H1 (cell line): ENCODE measurements at regions not wholly inside any gene's neighbourhood (a gene's known extent, or its start where the extent isn't known, plus 50 kb on each side); places are given as distances from the start of the nearest gene placed in this dataset.

Experiments
- CBX5 ChIP-seq: fragments of 300-800, 300-1000 bp; sonication (generic); IDR thresholded peaks from 2 replicates; pipeline ENCODE4 v1.7.1; 2016; ENCODE audit warnings: antibody characterized with exemption, low read length, low read depth
- CBX8 ChIP-seq: fragments of 300-800, 300-1000 bp; sonication (generic); IDR thresholded peaks from 2 replicates; pipeline ENCODE4 v1.7.1; 2016; ENCODE audit warnings: low read depth, low read length, borderline replicate concordance
- HDAC6 ChIP-seq: IDR thresholded peaks from one replicate; pipeline ENCODE4 v1.7.1; 2012; ENCODE audit warnings: low read depth, mild to moderate bottlenecking, inconsistent platforms, low read length, moderate library complexity
- KDM1A ChIP-seq: fragments of 200-600, 300-600 bp; sonication (generic); IDR thresholded peaks from 2 replicates; pipeline ENCODE4 v1.7.1; 2016; ENCODE audit warnings: mild to moderate bottlenecking, low read length, borderline replicate concordance
- KDM5A ChIP-seq: fragments of 200-600 bp; IDR thresholded peaks from 2 replicates; pipeline ENCODE4 v1.7.1; 2012; ENCODE audit warnings: mild to moderate bottlenecking, low read length, inconsistent platforms, mixed read lengths
- MAFK ChIP-seq: IDR thresholded peaks from 2 replicates; pipeline ENCODE4 v1.6.1; 2012; ENCODE audit warnings: low read depth, mild to moderate bottlenecking, improper control_type of control experiment, low read length
- POU5F1 ChIP-seq: IDR thresholded peaks from 2 replicates; pipeline ENCODE4 v1.6.1; 2011; ENCODE audit warnings: low read depth, mild to moderate bottlenecking, low read length, moderate library complexity
- RBBP5 ChIP-seq: IDR thresholded peaks from 2 replicates; pipeline ENCODE4 v1.7.1; 2012; ENCODE audit warnings: low read depth, mild to moderate bottlenecking, inconsistent platforms, low read length, moderate library complexity, borderline replicate concordance
- SP4 ChIP-seq: IDR thresholded peaks from 2 replicates; pipeline ENCODE4 v1.6.1; 2012; ENCODE audit warnings: low read length, inconsistent platforms
- TAF1 ChIP-seq: IDR thresholded peaks from 2 replicates; pipeline ENCODE4 v1.6.1; 2011; ENCODE audit warnings: mild to moderate bottlenecking, low read depth, low read length
- TF ChIP-seq, protein P1 (sequence below): fragments of 300-600 bp; sonication (generic); IDR thresholded peaks from 2 replicates; pipeline ENCODE4 v1.7.1; 2012; ENCODE audit warnings: low read length, moderate library complexity, mild to moderate bottlenecking, inconsistent platforms; ENCODE audit not compliant: insufficient replicate concordance
- TF ChIP-seq, protein P2 (sequence below): IDR thresholded peaks from 2 replicates; pipeline ENCODE4 v1.6.1; 2012; ENCODE audit warnings: inconsistent platforms

DNA sequence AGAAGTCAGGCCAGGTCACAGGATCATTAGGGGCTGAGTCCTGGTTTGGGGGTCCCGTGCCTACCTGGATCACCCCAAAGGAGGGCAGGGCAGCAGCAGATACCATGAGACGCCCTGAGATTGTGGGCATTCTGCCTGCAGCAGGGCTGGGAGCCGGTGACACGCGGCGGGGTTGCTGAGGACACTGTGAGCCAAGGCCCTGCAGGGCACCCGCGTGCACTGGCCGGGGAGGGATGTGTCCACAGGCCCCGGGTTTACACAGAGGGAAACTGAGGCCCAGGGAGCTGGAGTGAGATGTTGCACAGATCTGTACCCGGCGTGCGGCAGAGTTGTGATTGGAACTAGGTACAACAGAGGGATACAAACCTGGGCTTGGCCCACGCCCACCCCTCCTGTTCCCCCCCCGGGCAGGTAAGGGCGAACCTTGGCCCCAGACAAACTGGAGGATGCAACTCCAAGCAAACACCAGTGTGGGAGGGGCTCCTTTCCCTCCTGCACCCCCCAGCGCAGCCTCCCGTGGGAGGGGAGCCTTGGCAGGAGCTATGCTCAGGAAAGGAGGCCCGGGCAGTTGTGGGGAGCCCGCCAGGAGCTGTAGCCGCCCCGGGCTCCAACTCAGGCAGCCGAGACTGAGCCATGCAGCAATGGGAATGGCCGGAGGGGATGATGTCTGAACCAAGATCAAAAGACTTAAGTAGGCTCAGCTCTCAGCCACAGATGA, 91.3 kb downstream of the ENGASE start (continued):
- TF ChIP-seq, protein P1, sequence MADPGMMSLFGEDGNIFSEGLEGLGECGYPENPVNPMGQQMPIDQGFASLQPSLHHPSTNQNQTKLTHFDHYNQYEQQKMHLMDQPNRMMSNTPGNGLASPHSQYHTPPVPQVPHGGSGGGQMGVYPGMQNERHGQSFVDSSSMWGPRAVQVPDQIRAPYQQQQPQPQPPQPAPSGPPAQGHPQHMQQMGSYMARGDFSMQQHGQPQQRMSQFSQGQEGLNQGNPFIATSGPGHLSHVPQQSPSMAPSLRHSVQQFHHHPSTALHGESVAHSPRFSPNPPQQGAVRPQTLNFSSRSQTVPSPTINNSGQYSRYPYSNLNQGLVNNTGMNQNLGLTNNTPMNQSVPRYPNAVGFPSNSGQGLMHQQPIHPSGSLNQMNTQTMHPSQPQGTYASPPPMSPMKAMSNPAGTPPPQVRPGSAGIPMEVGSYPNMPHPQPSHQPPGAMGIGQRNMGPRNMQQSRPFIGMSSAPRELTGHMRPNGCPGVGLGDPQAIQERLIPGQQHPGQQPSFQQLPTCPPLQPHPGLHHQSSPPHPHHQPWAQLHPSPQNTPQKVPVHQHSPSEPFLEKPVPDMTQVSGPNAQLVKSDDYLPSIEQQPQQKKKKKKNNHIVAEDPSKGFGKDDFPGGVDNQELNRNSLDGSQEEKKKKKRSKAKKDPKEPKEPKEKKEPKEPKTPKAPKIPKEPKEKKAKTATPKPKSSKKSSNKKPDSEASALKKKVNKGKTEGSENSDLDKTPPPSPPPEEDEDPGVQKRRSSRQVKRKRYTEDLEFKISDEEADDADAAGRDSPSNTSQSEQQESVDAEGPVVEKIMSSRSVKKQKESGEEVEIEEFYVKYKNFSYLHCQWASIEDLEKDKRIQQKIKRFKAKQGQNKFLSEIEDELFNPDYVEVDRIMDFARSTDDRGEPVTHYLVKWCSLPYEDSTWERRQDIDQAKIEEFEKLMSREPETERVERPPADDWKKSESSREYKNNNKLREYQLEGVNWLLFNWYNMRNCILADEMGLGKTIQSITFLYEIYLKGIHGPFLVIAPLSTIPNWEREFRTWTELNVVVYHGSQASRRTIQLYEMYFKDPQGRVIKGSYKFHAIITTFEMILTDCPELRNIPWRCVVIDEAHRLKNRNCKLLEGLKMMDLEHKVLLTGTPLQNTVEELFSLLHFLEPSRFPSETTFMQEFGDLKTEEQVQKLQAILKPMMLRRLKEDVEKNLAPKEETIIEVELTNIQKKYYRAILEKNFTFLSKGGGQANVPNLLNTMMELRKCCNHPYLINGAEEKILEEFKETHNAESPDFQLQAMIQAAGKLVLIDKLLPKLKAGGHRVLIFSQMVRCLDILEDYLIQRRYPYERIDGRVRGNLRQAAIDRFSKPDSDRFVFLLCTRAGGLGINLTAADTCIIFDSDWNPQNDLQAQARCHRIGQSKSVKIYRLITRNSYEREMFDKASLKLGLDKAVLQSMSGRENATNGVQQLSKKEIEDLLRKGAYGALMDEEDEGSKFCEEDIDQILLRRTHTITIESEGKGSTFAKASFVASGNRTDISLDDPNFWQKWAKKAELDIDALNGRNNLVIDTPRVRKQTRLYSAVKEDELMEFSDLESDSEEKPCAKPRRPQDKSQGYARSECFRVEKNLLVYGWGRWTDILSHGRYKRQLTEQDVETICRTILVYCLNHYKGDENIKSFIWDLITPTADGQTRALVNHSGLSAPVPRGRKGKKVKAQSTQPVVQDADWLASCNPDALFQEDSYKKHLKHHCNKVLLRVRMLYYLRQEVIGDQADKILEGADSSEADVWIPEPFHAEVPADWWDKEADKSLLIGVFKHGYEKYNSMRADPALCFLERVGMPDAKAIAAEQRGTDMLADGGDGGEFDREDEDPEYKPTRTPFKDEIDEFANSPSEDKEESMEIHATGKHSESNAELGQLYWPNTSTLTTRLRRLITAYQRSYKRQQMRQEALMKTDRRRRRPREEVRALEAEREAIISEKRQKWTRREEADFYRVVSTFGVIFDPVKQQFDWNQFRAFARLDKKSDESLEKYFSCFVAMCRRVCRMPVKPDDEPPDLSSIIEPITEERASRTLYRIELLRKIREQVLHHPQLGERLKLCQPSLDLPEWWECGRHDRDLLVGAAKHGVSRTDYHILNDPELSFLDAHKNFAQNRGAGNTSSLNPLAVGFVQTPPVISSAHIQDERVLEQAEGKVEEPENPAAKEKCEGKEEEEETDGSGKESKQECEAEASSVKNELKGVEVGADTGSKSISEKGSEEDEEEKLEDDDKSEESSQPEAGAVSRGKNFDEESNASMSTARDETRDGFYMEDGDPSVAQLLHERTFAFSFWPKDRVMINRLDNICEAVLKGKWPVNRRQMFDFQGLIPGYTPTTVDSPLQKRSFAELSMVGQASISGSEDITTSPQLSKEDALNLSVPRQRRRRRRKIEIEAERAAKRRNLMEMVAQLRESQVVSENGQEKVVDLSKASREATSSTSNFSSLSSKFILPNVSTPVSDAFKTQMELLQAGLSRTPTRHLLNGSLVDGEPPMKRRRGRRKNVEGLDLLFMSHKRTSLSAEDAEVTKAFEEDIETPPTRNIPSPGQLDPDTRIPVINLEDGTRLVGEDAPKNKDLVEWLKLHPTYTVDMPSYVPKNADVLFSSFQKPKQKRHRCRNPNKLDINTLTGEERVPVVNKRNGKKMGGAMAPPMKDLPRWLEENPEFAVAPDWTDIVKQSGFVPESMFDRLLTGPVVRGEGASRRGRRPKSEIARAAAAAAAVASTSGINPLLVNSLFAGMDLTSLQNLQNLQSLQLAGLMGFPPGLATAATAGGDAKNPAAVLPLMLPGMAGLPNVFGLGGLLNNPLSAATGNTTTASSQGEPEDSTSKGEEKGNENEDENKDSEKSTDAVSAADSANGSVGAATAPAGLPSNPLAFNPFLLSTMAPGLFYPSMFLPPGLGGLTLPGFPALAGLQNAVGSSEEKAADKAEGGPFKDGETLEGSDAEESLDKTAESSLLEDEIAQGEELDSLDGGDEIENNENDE = no peak
- TF ChIP-seq, protein P2, sequence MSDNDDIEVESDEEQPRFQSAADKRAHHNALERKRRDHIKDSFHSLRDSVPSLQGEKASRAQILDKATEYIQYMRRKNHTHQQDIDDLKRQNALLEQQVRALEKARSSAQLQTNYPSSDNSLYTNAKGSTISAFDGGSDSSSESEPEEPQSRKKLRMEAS = no peak
- TF ChIP-seq TAF1 (no peak), CBX5 (no peak), KDM5A (no peak), SP4 (no peak), CBX8 (no peak), MAFK (no peak), HDAC6 (no peak), KDM1A (no peak), POU5F1 (no peak), RBBP5 (no peak)
